HepG2 (cell line): ENCODE measurements at regions not wholly inside any gene's neighbourhood (a gene's known extent, or its start where the extent isn't known, plus 50 kb on each side); places are given as distances from the start of the nearest gene placed in this dataset.

Experiments used
- ELK4 ChIP-seq: sonication (generic); formaldehyde crosslinking; IDR thresholded peaks from 2 replicates; pipeline ENCODE4 v1.9.0; 2021; ENCODE audit warnings: missing genetic modification reagents, borderline replicate concordance
- FUBP1 ChIP-seq: sonication (generic); formaldehyde crosslinking; IDR thresholded peaks from 2 replicates; pipeline ENCODE4 v1.5.1; 2020; ENCODE audit warnings: missing genetic modification reagents, mild to moderate bottlenecking, borderline replicate concordance
- GATAD2A ChIP-seq: IDR thresholded peaks from 2 replicates; pipeline ENCODE4 v1.6.1; 2016
- GFI1 ChIP-seq: sonication (generic); formaldehyde crosslinking; IDR thresholded peaks from 2 replicates; pipeline ENCODE4 v1.5.0; 2020; ENCODE audit warnings: missing genetic modification reagents, mild to moderate bottlenecking, borderline replicate concordance
- JARID2 ChIP-seq: sonication (generic); formaldehyde crosslinking; IDR thresholded peaks from 2 replicates; pipeline ENCODE4 v1.8.1; 2023; ENCODE audit warnings: missing genetic modification reagents, inconsistent platforms; ENCODE audit not compliant: insufficient replicate concordance
- MAX ChIP-seq: IDR thresholded peaks from 2 replicates; pipeline ENCODE4 v1.6.1; 2012; ENCODE audit warnings: inconsistent platforms
- MLLT10 ChIP-seq: sonication (generic); formaldehyde crosslinking; IDR thresholded peaks from 2 replicates; pipeline ENCODE4 v1.4.0; 2020; ENCODE audit warnings: missing genetic modification reagents
- MTERF4 ChIP-seq: sonication (generic); formaldehyde crosslinking; IDR thresholded peaks from 2 replicates; pipeline ENCODE4 v1.8.0; 2023; ENCODE audit warnings: mild to moderate bottlenecking, missing genetic modification reagents
- NFIC ChIP-seq: IDR thresholded peaks from 2 replicates; pipeline ENCODE4 v1.6.1; 2012; ENCODE audit warnings: mild to moderate bottlenecking, low read length, inconsistent platforms
- NFKBIZ ChIP-seq: IDR thresholded peaks from 2 replicates; pipeline ENCODE4 v1.6.1; 2018; ENCODE audit warnings: missing genetic modification reagents, missing compliant biosample characterization
- PAF1 ChIP-seq: IDR thresholded peaks from 2 replicates; pipeline ENCODE4 v1.6.1; 2016; ENCODE audit warnings: missing genetic modification reagents, missing compliant biosample characterization
- POLR2G ChIP-seq: fragments of 200-400 bp; formaldehyde crosslinking; IDR thresholded peaks from 2 replicates; pipeline ENCODE4 v1.6.1; 2018; ENCODE audit warnings: mild to moderate bottlenecking, low read depth, low read length, moderate library complexity
- PREB ChIP-seq: sonication (generic); formaldehyde crosslinking; IDR thresholded peaks from 2 replicates; pipeline ENCODE4 v1.4.0; 2020; ENCODE audit warnings: missing genetic modification reagents
- RXRA ChIP-seq: sonication (generic); formaldehyde crosslinking; IDR thresholded peaks from 2 replicates; pipeline ENCODE4 v1.5.1; 2020; ENCODE audit warnings: missing genetic modification reagents
- SKI ChIP-seq: fragments of 450-650 bp; IDR thresholded peaks from one replicate; pipeline ENCODE4 v1.6.1; 2018; ENCODE audit warnings: mild to moderate bottlenecking; ENCODE audit not compliant: partially characterized antibody
- SKIL ChIP-seq: sonication (generic); formaldehyde crosslinking; IDR thresholded peaks from 2 replicates; pipeline ENCODE4 v1.8.0; 2022; ENCODE audit warnings: missing genetic modification reagents, mild to moderate bottlenecking, moderate library complexity, borderline replicate concordance
- TOE1 ChIP-seq: sonication (generic); formaldehyde crosslinking; IDR thresholded peaks from 2 replicates; pipeline ENCODE4 v1.4.0; 2020; ENCODE audit warnings: mild to moderate bottlenecking, missing genetic modification reagents
- ZFP91 ChIP-seq: sonication (generic); formaldehyde crosslinking; IDR thresholded peaks from 2 replicates; pipeline ENCODE4 v1.9.0; 2022; ENCODE audit warnings: missing genetic modification reagents, mild to moderate bottlenecking, borderline replicate concordance
- ZNF10 ChIP-seq: sonication (generic); formaldehyde crosslinking; IDR thresholded peaks from 2 replicates; pipeline ENCODE4 v1.4.0; 2020; ENCODE audit warnings: mild to moderate bottlenecking, low read depth, missing genetic modification reagents, borderline replicate concordance
- ZNF354B ChIP-seq: sonication (generic); formaldehyde crosslinking; IDR thresholded peaks from 2 replicates; pipeline ENCODE4 v1.8.0; 2022; ENCODE audit warnings: mild to moderate bottlenecking, missing genetic modification reagents
- ZNF501 ChIP-seq: sonication (generic); formaldehyde crosslinking; IDR thresholded peaks from 2 replicates; pipeline ENCODE4 v1.5.1; 2020; ENCODE audit warnings: mild to moderate bottlenecking, moderate library complexity, missing genetic modification reagents
- ZNF724P ChIP-seq: sonication (generic); formaldehyde crosslinking; IDR thresholded peaks from 2 replicates; pipeline ENCODE4 v1.8.0; 2022; ENCODE audit warnings: missing genetic modification reagents, borderline replicate concordance

GRCh38 chr4:79025170-79025569 lies 85.9 kb upstream of the PAQR3 start (continued):
- TF ChIP-seq FUBP1 (CRISPR knock-in tag) (no peak), POLR2G (no peak), SKIL (CRISPR knock-in tag) (no peak), SKI (peak; percentile 25), MTERF4 (no peak), TOE1 (CRISPR knock-in tag) (no peak), MLLT10 (no peak), GATAD2A (peak; percentile 35; the same call in 1 of the 2 replicates), MAX (no peak), PAF1 (CRISPR knock-in tag) (no peak), NFIC (no peak), GFI1 (no peak), RXRA (no peak), ZNF501 (CRISPR knock-in tag) (no peak), ELK4 (CRISPR knock-in tag) (no peak), ZNF354B (no peak), ZNF10 (CRISPR knock-in tag) (no peak), JARID2 (CRISPR knock-in tag) (no peak), ZFP91 (CRISPR knock-in tag) (no peak), ZNF724P (CRISPR knock-in tag) (no peak), PREB (CRISPR knock-in tag) (no peak), NFKBIZ (CRISPR knock-in tag) (no peak)
